HEK293 (cell line): ENCODE measurements at regions not wholly inside any gene's neighbourhood (a gene's known extent, or its start where the extent isn't known, plus 50 kb on each side); places are given as distances from the start of the nearest gene placed in this dataset.

Source experiments
- CTCF ChIA-PET: fragments of 350-600 bp; formaldehyde crosslinking; extraction: SDS; loops from one replicate; lab custom pipeline; 2021; ENCODE audit warnings: antibody characterized with exemption; lab: Yijun Ruan, JAX
- POLR2A ChIA-PET: fragments of 300-600 bp; formaldehyde crosslinking; extraction: SDS; loops from one replicate; lab custom pipeline; 2020; ENCODE audit warnings: antibody characterized with exemption, inconsistent platforms; lab: Yijun Ruan, JAX
- H3K27ac ChIP-seq: fragments of 200-500 bp; sonication (Bioruptor generic); 2 replicates; pipeline ENCODE4 v1.5.1; 2014; ENCODE audit warnings: low read depth, low read length, control low read depth, inconsistent platforms; ENCODE audit errors: extremely low read depth
- H3K36me3 ChIP-seq, 2 experiments: fragments of 200-500 bp in 1 of 2; sonication (Bioruptor generic) in 1 of 2; 1 replicate in 1 of 2; 2 replicates in 1 of 2; pipeline ENCODE4 v1.5.1; 2014 to 2017; ENCODE audit warnings: inconsistent platforms in 2 of 2, low read length in 2 of 2; ENCODE audit not compliant: control insufficient read depth in 2 of 2, insufficient read depth in 1 of 2
- H3K4me1 ChIP-seq: fragments of 200-500 bp; sonication (Bioruptor generic); 2 replicates; pipeline ENCODE4 v1.5.1; 2014; ENCODE audit warnings: mild to moderate bottlenecking, low read length, inconsistent platforms; ENCODE audit not compliant: control insufficient read depth, insufficient read depth
- H3K4me3 ChIP-seq: 2 replicates; pipeline ENCODE4 v1.5.1; 2011; ENCODE audit warnings: low read depth, mild to moderate bottlenecking, control low read depth, low read length, moderate library complexity
- H3K9me3 ChIP-seq: fragments of 200-500 bp; sonication (Bioruptor generic); 2 replicates; pipeline ENCODE4 v1.5.1; 2014; ENCODE audit warnings: low read depth, low read length, inconsistent platforms; ENCODE audit not compliant: control insufficient read depth, insufficient read depth
- FEZF1 ChIP-seq: fragments of 450-650 bp; formaldehyde crosslinking; IDR thresholded peaks from 2 replicates; pipeline ENCODE4 v1.5.1; 2016; ENCODE audit warnings: missing biosample characterization, missing genetic modification characterization
- IKZF3 ChIP-seq: fragments of 450-650 bp; IDR thresholded peaks from 2 replicates; pipeline ENCODE4 v1.5.0; 2018; ENCODE audit warnings: missing biosample characterization, mild to moderate bottlenecking, missing genetic modification characterization, moderate library complexity
- KLF17 ChIP-seq: fragments of 450-650 bp; formaldehyde crosslinking; IDR thresholded peaks from 2 replicates; pipeline ENCODE4 v1.5.1; 2016; ENCODE audit warnings: missing biosample characterization, missing genetic modification characterization
- MEIS1 ChIP-seq: sonication (generic); formaldehyde crosslinking; IDR thresholded peaks from 2 replicates; pipeline ENCODE4 v1.8.1; 2022; ENCODE audit warnings: missing genetic modification reagents, mild to moderate bottlenecking, borderline replicate concordance
- ZBTB10 ChIP-seq: fragments of 450-650 bp; formaldehyde crosslinking; IDR thresholded peaks from 2 replicates; pipeline ENCODE4 v1.5.1; 2016; ENCODE audit warnings: missing biosample characterization, missing genetic modification characterization
- ZBTB49 ChIP-seq: fragments of 450-650 bp; formaldehyde crosslinking; IDR thresholded peaks from 2 replicates; pipeline ENCODE4 v1.5.1; 2016; ENCODE audit warnings: missing biosample characterization, missing genetic modification characterization, low read depth
- ZNF112 ChIP-seq: fragments of 450-650 bp; formaldehyde crosslinking; IDR thresholded peaks from 2 replicates; pipeline ENCODE4 v1.5.0; 2017; ENCODE audit warnings: missing biosample characterization, missing genetic modification characterization
- ZNF114 ChIP-seq: fragments of 450-650 bp; formaldehyde crosslinking; IDR thresholded peaks from 2 replicates; pipeline ENCODE4 v1.5.0; 2017; ENCODE audit warnings: missing biosample characterization, missing genetic modification characterization
- ZNF202 ChIP-seq: fragments of 450-650 bp; formaldehyde crosslinking; IDR thresholded peaks from 2 replicates; pipeline ENCODE4 v1.5.1; 2016; ENCODE audit warnings: missing biosample characterization, missing genetic modification characterization, borderline replicate concordance
- ZNF280C ChIP-seq: fragments of 450-650 bp; formaldehyde crosslinking; IDR thresholded peaks from 2 replicates; pipeline ENCODE4 v1.5.1; 2016; ENCODE audit warnings: missing biosample characterization, missing genetic modification characterization
- ZNF292 ChIP-seq: fragments of 450-650 bp; formaldehyde crosslinking; IDR thresholded peaks from 2 replicates; pipeline ENCODE4 v1.5.1; 2016; ENCODE audit warnings: low read depth, missing biosample characterization, missing genetic modification characterization, borderline replicate concordance
- ZNF311 ChIP-seq: fragments of 450-650 bp; formaldehyde crosslinking; IDR thresholded peaks from 2 replicates; pipeline ENCODE4 v1.5.1; 2017; ENCODE audit warnings: missing biosample characterization, missing genetic modification characterization, borderline replicate concordance
- ZNF350 ChIP-seq: fragments of 450-650 bp; formaldehyde crosslinking; IDR thresholded peaks from 2 replicates; pipeline ENCODE4 v1.5.0; 2017; ENCODE audit warnings: missing biosample characterization, mild to moderate bottlenecking, missing genetic modification characterization
- ZNF391 ChIP-seq: fragments of 450-650 bp; formaldehyde crosslinking; IDR thresholded peaks from 2 replicates; pipeline ENCODE4 v1.5.1; 2016; ENCODE audit warnings: low read depth, missing biosample characterization, missing genetic modification characterization, borderline replicate concordance
- ZNF549 ChIP-seq: fragments of 450-650 bp; IDR thresholded peaks from 2 replicates; pipeline ENCODE4 v1.5.1; 2018; ENCODE audit warnings: missing biosample characterization, missing genetic modification characterization, mild to moderate bottlenecking, inconsistent platforms, moderate library complexity
- ZNF624 ChIP-seq: fragments of 450-650 bp; formaldehyde crosslinking; IDR thresholded peaks from 2 replicates; pipeline ENCODE4 v1.5.1; 2017; ENCODE audit warnings: missing biosample characterization, missing genetic modification characterization
- ZNF664 ChIP-seq: fragments of 450-650 bp; formaldehyde crosslinking; IDR thresholded peaks from 2 replicates; pipeline ENCODE4 v1.5.1; 2016; ENCODE audit warnings: missing biosample characterization, missing genetic modification characterization
- ZNF837 ChIP-seq: fragments of 450-650 bp; formaldehyde crosslinking; IDR thresholded peaks from 2 replicates; pipeline ENCODE4 v1.5.1; 2016; ENCODE audit warnings: missing biosample characterization, missing genetic modification characterization
- ZSCAN16 ChIP-seq: fragments of 450-650 bp; formaldehyde crosslinking; IDR thresholded peaks from 2 replicates; pipeline ENCODE4 v1.5.1; 2016; ENCODE audit warnings: missing biosample characterization, missing genetic modification characterization

GRCh38 chr18:73693091-73693490, 454.5 kb downstream of the FBXO15 start:
- POLR2A ChIA-PET: no interaction called here
- CTCF ChIA-PET: no interaction called here

GRCh38 chr18:73691624-73692023, 456.0 kb downstream of the FBXO15 start:
- ChIA-PET POLR2A (no interaction called here), CTCF (interaction anchor here (0.7 kb wide), 1 partner anchor 9 kb away, joined by 3 read pairs; no protein-coding TSS in a partner anchor)
- no peaks in the 10 kb centered on the region for H3K36me3 ChIP-seq
- no peaks in the 10 kb centered on the region for H3K4me1 ChIP-seq
- no peaks in the 10 kb centered on the region for H3K9me3 ChIP-seq
- H3K4me3 ChIP-seq: no peak overlapping the region
- H3K27ac ChIP-seq: no peak overlapping the region
- no peak for TF ChIP-seq ZNF202 (tag by site-specific recombination)
- TF ChIP-seq ZBTB10 (tag by site-specific recombination): no peak
- TF ChIP-seq ZNF280C (tag by site-specific recombination): no peak
- no peak for TF ChIP-seq ZNF350 (tag by site-specific recombination)

More at GRCh38 chr18:73693091-73693490, 454.5 kb downstream of the FBXO15 start:
- Histone ChIP-seq H3K9me3 (no peaks in the 10 kb centered on the region), H3K4me3 (no peak overlapping the region)
- TF ChIP-seq ZNF311 (tag by site-specific recombination) (no peak), ZNF114 (no peak), ZNF112 (tag by site-specific recombination) (no peak), ZNF292 (tag by site-specific recombination) (no peak), ZNF624 (tag by site-specific recombination) (no peak), ZNF664 (tag by site-specific recombination) (no peak), ZNF549 (tag by site-specific recombination) (no peak), FEZF1 (no peak), ZBTB49 (no peak), IKZF3 (tag by site-specific recombination) (no peak), KLF17 (no peak), ZSCAN16 (tag by site-specific recombination) (no peak), MEIS1 (no peak), ZNF837 (tag by site-specific recombination) (no peak), ZNF391 (no peak)
- TF ChIP-seq, all 188 proteins: peak for 0
- H3K36me3 ChIP-seq: no peaks in the 10 kb centered on the region
- H3K4me1 ChIP-seq: no peaks in the 10 kb centered on the region
- no peak overlapping the region for H3K27ac ChIP-seq
